Stimulated activated CD4-positive, alpha-beta T cell treated with anti-CD3 and anti-CD28 coated beads, Interleukin-2, amount 100 ng/mL, for 24 hours (primary cell): ENCODE measurements at regions not wholly inside any gene's neighbourhood (a gene's known extent, or its start where the extent isn't known, plus 50 kb on each side); places are given as distances from the start of the nearest gene placed in this dataset.
"Not testable (repeated sequence)": the region's sequence is repeated elsewhere in the genome, so short reads cannot be mapped to it uniquely, and the experiment has no call there.

Experiments used
- DNase-seq, 2 donors: peaks; one replicate each; pipeline ENCODE4 v3.0.0-alpha.2; 2020

DNA sequence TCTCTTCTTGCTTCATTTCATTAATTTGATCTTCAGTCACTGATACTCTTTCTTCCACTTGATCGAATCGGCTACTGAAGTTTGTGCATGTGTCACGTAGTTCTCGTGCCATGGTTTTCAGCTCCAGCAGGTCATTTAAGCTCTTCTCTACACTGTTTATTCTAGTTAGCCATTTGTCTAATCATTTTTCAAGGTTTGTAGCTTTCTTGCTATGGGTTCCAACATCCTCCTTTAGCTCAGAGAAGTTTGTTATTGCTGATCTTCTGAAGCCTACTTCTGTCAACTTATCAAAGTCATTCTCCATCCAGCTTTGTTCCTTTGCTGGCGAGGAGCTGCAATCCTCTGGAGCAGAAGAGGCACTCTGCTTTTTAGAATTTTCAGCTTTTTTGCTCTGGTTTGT lies 180.0 kb upstream of the TMEM196 start:
- DNase-seq, result not testable (repeated sequence)

DNA sequence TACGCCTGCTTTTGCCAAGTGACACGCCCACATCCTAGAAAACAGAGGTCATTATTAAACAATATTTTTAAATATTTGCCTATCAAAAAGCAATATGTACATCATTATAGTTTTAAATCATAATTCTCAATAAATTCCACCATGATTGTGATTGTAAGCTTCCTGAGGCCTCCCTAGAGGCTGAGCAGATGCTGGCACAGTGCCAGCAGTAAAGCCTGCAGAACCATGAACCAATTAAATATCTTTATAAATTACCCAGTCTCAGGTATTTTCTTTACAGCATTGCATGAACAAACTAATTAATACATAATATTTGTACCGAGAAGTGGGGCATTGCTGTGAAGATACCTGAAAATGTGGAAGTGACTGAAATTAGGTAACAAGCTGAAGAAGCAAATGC lies 174.7 kb upstream of the TMEM196 start:
- DNase-seq, result no peak

DNA sequence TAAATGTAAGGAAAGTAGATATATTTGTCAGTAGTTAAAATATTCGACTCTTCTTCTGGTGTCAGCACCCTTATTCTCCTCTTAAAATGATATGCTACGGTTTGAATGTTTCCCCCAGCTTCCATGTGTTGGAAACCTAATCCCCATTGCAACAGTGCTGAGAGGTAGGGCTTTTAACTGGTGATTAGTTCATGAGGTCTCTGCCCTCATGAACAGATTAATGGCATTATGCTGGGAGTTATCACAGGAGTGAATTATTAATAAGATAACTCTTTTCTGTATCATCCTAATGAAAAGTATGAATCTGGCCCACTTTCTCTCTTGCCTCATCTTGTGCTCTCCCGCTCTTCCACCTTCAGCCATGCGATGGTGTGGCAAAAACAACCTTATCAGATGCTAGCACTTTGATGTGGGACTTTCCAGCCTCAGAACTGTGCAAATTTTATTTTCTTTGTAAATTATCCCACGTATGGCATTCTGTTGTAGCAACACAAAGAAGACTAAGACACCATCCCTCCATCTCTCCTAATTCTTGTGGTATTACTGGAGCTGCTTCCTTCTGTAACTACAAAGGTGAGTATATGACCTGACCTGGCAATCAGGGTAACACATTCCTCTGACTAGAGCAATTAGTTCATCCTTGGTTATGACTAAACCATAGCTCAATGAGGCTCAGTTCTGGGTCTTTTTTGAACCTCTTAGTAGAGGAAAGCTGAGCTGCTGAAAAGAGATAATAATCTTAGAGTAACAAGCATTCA lies 171.1 kb upstream of the TMEM196 start:
- no peak for DNase-seq

DNA sequence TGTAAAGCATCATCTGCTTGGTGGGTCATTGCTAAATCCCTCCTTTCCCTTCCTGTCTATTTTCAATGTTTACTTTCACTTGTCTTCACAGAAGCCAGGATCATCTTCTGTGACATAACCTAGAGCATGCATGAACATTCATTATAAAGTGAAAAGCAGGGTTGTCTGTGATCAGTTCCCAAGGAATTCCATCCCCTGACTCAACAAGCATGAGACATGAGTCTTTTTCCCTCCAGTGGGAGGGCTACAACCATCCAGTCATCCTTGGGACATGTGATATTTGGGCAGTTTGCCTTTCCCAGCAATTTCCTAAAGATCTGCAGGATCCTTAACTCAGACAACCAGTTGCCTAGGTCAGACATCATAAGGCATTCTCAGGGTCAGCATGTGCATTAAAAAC lies 166.3 kb upstream of the TMEM196 start:
- no peak for DNase-seq

DNA sequence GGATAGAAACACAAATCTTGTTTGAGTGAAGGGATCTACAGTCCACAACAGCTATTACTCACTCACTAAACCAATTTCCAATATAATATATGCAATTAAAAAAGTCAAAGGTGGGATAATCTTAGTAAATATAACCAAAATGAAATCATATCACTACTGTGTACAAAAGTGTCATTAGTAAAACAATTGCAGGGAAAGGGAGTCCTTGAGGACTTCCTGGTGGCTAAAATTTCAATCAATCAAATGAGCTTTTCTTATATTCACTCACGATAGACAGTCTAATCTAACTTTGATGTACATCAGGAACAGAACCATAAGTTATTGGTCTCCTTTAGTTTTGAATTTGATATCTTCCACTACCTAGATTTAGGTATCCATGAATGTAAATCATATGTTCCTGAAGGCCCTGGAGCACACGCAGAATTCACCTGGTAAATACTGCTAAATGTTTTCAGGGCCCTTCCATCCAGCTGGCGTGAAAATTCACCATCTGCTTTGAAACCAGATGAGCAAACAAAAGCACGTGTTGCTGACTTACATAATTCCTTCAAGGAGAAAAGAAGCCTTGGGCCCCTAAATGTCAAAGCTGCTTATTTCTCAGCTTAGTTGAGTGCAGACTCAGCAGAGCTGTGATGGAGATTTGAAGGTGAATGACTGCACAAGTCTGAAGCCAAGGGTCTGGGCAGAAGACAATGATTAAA lies 159.3 kb upstream of the TMEM196 start:
- no peak for DNase-seq

DNA sequence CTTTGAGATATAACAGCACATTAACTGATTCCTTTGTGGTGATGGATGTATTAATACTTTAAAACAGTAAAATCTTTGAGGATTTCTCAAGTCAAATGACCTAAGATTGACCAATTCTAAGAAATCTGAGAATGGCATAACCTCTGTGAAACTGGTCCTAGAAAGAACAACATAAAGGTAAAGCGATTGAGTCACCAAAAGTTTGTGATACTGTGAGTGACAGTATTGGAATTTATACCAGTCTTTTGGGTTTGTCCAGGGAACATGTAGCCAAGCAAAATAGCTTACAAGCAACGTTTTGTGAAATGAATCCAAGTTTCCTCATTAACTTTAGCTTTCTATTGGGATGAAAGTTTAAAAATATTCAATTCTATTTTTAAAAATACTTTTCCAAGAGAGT lies 157.4 kb upstream of the TMEM196 start:
- no peak for DNase-seq

DNA sequence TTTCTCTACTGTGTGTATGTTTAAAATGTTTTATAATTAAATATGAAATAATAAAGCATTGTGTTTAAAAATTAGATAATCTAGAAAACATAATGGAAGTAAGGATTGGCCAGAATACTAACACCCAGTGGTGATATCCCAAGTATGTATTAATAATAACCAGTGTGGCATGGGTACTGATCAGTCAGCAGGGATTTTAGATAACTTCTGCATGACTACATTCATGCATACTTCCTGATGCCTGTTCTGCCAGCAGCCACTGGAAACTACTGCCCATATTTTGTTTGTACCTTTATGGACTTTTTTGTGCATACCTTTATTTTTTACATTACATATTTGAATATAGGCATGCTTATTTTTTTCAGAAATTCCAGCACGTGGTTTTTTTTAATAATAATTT lies 156.6 kb upstream of the TMEM196 start:
- DNase-seq, result no peak

DNA sequence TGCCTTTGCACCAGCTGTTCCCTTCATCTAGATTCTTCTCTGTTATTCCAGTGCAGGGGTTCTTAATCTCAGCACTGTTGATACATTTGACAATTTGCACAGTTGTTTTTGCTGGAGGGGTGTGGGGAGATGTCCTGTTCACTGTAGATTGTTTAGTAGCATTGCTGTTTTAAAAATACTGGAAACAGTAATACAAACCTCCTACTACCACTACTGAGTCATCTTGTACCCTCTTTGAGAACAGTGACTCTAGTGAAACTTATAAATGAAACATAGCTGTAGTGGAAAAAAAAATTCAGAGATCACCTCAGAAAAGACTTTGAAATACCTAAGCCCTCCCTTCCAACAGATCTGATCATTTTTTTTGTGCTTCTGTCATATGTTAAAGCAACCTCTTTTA lies 154.8 kb upstream of the TMEM196 start:
- no peak for DNase-seq

DNA sequence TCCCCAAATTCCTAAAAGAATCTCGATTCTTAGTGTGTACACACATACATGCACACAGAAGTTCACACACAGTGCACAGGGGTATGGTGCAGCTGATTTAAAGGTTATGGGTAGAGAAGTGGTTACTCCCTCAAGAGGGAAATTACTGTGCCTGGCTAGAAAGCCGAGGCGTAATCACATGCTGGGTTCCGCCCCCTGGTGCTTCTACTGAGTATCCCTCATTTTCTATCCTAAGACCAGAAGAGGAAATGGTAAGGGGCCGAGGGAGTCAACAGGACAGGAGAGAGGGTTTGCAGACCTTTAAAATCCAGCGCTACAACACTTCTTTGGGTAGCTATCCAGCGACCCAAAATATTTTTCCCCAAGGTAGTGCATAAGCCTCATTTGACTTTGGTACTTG lies 147.3 kb upstream of the TMEM196 start:
- DNase-seq, result no peak

DNA sequence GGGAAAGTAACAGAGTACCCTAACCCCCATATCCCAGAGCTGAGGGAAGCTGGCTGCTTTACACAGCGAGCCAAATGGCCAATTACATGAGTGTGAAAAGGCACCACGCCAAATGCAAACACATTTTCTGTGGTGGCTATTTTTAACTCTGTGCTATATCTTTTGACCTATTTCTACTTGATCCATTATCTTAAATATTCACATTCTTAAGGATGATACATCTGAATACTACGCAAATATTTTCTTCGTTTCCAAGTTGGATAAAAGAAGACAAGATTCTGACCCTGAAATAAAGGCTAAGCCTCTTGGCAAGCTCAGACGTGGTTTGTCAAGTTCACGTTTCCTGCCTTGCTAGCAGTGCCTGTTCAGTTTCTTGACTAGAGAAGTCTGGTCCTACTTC lies 146.7 kb upstream of the TMEM196 start:
- no peak for DNase-seq

DNA sequence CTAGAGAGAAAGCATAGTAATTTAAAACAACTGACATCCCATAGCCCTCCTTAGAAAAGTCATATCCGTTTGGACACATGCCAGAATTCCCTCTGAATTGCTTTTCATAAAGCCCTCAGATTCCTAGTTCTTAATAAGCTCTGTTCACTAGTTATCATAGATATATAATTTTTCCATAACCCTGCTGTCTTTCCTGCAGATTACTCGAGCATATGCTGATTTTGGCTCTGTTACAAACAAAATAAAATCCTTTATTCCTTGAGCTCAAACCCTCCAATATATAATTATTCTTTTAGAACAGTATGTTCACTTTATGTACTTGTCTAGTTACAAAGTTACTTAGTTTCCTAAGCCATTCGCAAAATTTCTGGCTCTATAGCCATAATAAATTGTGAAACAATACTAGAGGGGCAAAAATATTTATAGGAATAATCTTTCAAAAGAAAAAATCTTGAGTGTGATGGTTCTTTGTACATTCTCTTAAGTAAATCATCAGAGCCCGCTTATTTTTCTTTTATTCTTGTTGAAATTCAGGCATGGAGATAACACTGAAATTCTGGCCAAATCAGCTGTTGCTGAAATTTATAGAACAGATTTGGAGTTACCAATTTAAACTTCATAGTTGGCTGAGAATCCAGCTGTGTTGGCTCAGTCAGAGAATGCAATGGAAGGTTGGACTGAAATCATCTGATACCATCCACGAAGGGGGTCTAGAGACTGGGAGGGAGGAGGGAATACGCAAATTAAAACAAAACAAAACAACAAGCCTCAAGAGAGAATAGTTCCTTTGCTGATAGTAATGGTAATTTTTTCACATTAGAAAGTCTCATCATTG lies 146.1 kb upstream of the TMEM196 start:
- DNase-seq, result no peak

DNA sequence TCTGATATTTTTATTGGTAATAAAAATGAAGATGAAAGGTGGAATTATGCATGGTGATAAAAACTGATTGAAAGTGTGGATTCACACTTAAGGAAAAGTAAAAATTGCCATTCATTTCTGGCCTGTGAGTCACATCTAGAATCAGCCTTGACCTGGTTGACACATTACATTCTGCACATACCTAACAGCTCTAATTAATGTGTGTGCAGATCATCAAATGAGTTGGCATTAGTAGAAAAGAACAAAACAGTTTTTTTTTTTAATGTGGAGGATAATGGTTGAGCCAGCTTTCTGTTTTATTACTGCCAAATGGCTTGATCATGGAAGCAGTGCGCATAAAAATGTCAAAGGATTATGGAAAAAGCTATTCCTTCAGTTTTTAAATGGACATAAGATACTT lies 142.6 kb upstream of the TMEM196 start:
- DNase-seq, result no peak

DNA sequence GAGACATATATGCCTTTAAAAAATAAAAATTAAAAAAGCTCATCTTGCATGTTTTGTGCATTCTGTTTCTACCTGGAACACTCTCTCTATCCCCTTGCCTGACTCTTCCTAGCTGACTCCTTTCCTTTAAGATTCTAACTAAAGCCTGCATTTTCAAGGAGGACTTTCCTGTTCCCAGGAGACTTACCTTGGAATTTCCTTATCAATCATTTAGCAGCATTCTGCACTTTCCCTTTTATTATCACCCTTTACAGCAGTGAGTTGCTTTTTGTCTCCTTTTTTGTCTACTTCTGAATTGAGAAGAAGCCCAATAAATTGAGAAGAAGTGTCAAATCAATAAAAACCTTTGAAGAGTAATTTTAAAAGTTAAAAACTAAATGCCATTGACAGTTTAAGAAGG lies 142.2 kb upstream of the TMEM196 start:
- DNase-seq, result no peak

DNA sequence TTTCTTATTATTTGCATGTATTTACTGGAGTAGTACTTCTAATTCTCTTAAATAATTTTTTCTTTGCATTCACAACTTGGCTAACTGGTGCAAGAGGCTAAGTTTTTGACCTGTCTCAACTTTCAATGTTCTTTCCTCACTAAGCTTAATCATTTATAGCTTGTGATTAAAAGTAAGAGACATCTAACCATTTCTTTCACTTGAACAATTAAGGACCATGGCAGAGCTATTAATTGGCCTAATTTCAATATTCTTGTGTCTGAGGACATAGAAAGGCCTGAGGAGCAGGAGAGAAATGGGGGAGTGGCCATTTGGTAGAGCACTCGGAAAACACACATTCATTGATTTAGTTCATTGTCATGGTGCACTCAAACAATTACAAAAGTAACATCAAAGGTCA lies 141.4 kb upstream of the TMEM196 start:
- no peak for DNase-seq

DNA sequence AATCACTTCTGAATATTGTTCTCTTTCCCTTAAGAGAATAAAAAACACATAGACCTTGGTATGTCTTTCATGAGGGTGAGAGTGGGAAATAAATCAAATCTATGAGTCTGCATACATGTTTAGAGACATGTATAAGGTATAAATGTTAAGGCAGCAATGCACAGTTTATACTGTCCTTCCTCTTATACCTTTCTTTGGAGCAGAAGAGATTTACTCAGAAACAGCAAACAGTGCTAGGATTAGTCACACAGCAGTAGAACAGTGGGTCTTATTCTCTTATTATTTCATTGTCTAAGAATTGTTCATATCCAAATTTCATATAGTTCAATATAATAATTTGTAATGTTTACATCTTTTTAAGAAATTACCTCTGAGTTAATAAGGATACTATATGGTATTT lies 126.7 kb upstream of the TMEM196 start:
- no peak for DNase-seq

DNA sequence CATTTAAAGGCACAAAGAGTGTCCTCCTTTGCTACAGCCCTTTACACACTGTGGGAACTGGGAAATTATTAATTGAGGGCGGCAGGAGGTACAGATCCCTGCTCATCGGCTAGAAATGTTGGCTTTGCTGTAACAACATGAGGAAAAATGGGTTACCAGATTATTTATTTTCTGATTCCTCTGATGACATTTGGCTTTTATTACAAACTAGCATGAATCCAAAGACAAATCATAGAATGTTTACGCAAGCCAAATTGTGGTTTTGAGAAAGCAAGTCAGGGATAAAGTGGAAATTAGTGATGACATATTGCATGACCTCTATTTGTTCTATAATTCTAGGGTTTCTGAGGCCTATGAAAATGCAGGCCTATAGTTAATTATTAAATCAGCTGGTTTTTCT lies 126.1 kb upstream of the TMEM196 start:
- DNase-seq, result no peak

DNA sequence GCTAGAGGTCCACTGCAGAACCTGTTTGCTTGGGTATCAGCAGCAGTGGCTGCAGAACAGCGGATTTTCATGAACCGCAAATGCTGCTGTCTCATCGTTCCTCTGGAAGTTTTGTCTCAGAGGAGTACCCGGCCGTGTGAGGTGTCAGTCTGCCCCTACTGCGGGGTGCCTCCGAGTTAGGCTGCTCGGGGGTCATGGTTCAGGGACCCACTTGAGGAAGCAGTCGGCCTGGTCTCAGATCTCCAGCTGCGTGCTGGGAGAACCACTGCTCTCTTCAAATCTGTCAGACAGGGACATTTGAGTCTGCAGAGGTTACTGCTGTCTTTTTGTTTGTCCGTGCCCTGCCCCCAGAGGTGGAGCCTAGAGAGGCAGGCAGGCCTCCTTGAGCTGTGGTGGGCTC lies 109.5 kb upstream of the TMEM196 start:
- DNase-seq, result not testable (repeated sequence)

DNA sequence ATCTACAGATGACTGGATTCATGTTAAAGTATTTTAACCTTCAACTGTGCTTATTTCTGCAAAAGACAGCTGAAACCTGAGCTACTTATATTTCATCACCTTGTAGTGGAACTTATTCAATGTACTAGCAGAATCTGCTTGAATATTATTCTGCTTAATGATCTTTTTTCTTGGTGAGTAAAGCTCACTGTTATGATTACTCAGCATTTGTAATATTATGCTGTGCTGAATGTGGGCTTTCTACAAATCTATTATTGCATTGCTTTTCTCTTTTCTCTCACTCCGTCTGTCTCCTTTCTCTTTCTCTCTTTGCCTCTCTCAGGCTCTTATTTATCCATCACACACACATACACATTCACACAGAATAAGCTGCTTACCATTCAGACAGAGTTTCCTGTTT lies 98.7 kb upstream of the TMEM196 start:
- no peak for DNase-seq

DNA sequence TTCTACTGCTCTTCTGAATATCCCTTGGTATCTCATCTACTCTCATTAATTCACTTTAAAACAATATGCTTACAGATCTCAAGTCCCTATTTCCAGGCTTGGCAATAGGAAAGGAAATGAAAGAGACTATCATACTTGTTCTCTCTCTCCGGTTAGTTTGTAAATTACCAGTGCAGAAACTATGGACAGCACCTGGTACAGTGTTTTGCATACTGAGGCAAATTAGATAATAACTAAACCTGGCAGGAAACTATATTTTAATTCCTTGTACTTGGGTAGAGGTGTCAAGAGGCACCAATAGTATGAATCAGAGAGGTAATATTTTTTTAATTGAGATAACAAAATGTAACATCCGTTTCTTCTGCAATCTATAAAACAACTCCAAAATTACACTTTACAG lies 97.7 kb upstream of the TMEM196 start:
- DNase-seq, result no peak

DNA sequence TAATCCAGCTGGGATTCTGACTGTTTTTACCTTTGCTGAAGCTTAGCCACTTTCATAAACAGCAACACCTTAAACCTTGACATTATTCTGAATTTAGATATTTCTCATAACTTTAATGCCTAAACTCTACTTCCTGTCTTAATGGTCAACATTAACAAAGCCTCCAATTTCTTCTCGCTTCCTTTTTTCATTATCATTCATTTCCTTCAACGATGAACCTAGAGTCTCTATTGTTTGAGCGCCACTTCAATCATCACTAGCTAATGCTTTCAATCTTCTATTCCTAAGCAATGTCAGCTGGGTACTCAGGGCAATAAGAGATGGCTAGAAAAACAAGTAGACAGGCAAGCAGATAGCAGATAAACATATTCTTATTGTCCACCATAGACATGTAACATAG lies 96.6 kb upstream of the TMEM196 start:
- DNase-seq, result no peak

DNA sequence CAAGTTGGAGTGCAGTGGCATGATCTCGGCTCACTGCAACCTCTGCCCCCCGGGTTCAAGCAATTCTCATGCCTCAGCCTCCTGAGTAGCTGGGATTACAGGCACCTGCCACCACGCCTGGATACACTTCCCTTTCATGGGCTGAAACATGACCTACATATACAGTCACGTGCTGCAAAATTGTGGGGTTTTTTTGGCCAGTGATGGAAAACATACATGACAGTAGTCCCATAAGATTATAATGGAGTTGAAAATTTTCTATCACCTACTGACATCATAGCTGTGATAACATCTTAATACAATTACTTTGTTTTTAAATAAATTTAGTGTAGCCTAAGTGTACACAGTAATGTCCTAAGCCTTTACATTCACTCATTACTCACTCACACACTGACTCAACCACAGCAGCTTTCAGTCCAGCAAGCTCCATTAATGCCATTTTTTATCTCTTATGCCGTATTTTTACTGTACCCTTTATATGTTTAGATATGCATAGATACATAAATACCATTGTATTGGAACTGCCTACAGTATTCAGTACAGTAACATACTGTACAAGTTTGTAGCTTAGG lies 79.9 kb upstream of the TMEM196 start:
- no peak for DNase-seq

DNA sequence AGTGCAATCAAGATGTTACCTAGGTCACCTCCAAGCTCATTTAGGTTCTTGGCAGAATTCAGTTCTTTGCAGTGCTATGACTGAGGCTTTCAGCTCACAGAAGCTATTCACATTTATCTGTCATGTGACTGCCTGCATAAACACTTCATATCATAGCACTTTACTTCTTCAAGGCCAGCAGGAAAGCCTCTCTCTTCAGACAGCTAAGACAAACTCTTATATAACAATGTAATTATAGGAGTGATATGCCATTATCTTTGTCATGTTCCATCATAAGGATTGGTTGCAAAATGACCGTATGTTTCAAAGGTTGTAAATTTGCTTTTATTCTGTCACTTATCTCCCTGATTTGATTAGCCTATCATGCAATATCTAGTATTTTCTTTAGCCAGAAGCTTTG lies 78.8 kb upstream of the TMEM196 start:
- no peak for DNase-seq

DNA sequence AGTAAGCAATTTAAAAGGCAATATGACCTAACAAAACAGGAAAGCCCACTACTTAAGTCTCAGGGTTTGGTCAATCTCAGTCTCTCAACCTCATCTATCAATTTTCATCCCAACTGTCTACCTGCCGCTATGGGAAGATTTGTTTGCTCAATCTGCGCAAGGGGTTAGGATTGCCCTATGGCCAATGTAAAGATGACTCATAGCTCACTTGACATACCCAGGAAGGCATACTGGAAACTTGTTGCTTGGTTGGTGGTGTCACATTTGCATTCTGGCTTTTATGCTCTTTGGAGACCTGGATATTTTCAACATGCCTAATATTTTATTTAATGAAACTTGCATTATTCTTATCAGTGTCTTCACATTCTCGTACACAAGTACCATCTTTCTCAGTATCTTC lies 78.1 kb upstream of the TMEM196 start:
- DNase-seq, result no peak

DNA sequence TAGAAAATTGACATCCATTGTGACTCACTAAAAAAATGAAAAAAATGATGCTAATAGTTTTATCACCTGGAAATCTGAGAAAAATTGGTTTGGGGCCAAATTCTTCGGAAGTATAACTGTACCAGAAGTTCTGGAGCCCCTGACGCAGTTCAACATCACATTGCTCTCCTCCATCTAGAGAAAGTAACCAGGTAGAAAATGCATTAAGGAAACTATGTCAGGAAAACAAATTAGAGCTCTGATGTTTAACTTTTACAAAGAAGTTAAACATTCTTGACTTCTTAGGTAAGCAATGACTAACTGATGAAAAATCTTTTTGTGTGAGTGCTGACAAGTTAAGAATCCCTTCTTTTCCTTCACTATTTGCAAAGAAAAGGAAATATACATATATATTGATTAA lies 61.1 kb upstream of the TMEM196 start:
- DNase-seq, result no peak
